ENCODE measurements at regions not wholly inside any gene's neighbourhood (a gene's known extent, or its start where the extent isn't known, plus 50 kb on each side); places are given as distances from the start of the nearest gene placed in this dataset.
"Not testable (repeated sequence)": the region's sequence is repeated elsewhere in the genome, so short reads cannot be mapped to it uniquely, and the experiment has no call there.

DNA sequence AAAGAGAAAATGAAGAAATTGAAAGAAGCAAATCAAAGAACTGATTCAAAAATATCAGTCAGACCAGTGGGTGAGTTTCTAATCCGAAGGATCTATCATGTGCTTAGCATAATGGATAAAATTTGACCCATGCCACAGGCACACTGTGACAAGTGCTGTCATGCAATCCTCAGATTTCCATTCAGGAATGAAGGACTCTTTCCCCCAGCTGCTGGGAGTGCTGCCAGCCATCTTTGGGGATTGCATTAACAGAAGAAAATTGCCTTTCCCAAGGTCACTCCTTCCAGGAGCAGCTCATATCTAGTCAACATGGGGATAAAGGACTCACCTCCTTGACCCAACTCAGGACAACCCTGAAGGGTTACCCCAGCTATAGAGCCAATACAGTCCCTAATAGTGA lies 316.7 kb upstream of the TBX18 start:
- DNase-seq (ENCODE audit: low read depth in 2 of 2), result no peak

DNA sequence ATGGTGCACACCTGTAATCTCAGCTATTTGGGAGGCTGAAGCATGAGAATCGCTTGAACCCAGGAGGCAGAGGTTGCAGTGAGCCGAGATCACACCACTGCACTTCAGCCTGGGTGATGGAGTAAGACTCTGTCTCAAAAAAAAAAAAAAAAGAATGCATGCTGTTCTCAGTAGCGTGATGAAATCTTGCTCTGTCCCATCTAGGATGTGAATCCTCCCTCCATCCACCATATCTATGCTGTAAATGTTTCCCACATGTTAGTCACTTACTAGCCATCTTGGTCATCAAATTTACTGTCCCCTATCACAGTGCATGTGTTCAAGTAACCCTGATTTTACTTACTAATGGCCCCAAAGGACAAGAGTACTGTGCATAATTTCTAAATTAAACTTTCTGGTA lies 315.4 kb upstream of the TBX18 start:
- DNase-seq (ENCODE audit: low read depth in 2 of 2), result no peak

DNA sequence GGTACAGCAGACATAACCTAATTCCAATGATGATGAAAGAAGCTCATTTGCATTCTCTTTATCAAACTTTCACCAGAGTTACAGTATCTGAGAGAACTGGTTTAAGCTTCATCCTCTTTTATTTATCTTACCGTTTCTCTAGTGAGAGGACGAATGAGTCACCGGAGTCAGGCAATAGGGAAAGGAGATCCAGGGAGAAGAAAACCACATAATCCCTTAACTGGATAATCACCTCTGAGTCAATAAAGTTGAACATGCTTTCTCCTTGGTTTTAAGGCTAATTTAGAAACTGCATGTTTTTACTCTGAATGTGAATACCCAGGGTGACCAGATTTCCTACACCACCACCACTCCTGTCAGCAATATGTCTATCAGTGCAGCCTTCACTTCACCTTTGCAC lies 313.7 kb upstream of the TBX18 start:
- no peak for DNase-seq (ENCODE audit: low read depth in 2 of 2)

GRCh38 chr6:85077098-85077497 lies 312.7 kb upstream of the TBX18 start:
- no peak for DNase-seq (ENCODE audit: low read depth in 2 of 2)

DNA sequence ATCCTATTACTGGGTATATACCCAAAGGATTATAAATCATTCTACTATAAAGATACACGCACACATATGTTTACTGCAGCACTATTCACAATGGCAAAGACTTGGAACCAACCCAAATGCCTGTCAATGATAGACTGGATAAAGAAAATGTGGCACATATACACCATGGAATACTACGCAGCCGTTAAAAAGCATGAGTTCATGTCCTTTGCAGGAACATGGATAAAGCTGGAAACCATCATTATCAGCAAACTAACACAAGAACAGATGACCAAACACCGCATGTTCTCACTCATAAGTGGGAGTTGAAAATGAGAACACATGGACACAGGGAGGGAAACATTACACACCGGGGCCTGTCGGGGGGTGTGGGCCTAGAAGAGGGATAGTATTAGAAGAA lies 307.4 kb upstream of the TBX18 start:
- not testable (repeated sequence) for DNase-seq (ENCODE audit: low read depth in 2 of 2)

- DNase-seq (ENCODE audit: low read depth in 2 of 2), result no peak
Measured at GRCh38 chr6:85069577-85069976, 305.2 kb upstream of the TBX18 start.

DNA sequence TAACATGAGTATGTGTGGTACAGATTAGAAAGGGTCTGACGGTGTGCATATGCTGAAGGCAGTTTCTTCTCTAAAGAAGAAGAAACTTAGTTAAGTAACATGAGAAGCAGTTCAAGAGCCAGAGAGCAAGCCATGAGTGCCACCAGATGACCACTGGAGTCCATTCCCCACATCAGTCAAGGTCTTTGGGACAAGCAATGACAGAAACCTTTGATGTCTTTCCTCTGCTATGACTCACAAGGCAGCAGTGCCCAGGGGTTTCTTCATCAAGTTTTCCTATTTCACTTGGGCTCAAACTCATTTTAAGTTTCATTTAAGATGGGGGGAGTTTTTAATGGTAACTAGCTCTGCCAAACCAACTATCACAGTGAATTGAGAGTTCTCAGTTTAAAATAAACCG lies 303.8 kb upstream of the TBX18 start:
- no peak for DNase-seq (ENCODE audit: low read depth in 2 of 2)

- DNase-seq (ENCODE audit: low read depth in 2 of 2), result no peak
Measured at GRCh38 chr6:85066266-85066665, 301.9 kb upstream of the TBX18 start.

GRCh38 chr6:85065831-85066230 lies 301.4 kb upstream of the TBX18 start:
- no peak for DNase-seq (ENCODE audit: low read depth in 2 of 2)

GRCh38 chr6:85063611-85064010 lies 299.2 kb upstream of the TBX18 start:
- DNase-seq (ENCODE audit: low read depth in 2 of 2), result no peak

GRCh38 chr6:85062884-85063283 lies 298.5 kb upstream of the TBX18 start:
- no peak for DNase-seq (ENCODE audit: low read depth in 2 of 2)

- DNase-seq (ENCODE audit: low read depth in 2 of 2), result no peak
Measured at GRCh38 chr6:85058806-85059205, 294.4 kb upstream of the TBX18 start.

GRCh38 chr6:85050149-85050548 lies 285.8 kb upstream of the TBX18 start:
- DNase-seq (ENCODE audit: low read depth in 2 of 2), result no peak

GRCh38 chr6:85049282-85049681 lies 284.9 kb upstream of the TBX18 start:
- DNase-seq (ENCODE audit: low read depth in 2 of 2), result no peak

- no peak for DNase-seq (ENCODE audit: low read depth in 2 of 2)
Measured at GRCh38 chr6:85047818-85048217, 283.4 kb upstream of the TBX18 start.

GRCh38 chr6:85045767-85046166 lies 281.4 kb upstream of the TBX18 start:
- not testable (repeated sequence) for DNase-seq (ENCODE audit: low read depth in 2 of 2)

GRCh38 chr6:85044361-85044760 lies 280.0 kb upstream of the TBX18 start:
- no peak for DNase-seq (ENCODE audit: low read depth in 2 of 2)

DNA sequence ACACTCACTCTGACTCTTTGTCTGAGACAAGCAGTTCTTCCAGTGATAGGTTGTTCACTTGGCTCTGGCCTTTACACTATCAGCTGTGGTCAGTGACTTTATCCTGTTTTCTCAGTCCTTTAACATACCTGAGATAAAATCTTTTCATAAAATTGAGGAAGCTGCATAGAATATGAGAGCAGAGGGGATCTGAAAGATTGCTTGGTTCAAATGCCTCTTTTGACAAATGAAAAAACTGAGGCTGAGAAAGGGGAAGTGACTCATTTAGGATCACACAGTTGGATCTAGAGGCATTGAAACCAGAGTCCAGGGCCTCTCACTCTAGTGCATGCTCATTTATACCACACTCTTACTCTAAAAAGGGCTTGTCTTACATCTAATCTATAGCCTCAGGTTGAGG lies 277.0 kb upstream of the TBX18 start:
- no peak for DNase-seq (ENCODE audit: low read depth in 2 of 2)

DNA sequence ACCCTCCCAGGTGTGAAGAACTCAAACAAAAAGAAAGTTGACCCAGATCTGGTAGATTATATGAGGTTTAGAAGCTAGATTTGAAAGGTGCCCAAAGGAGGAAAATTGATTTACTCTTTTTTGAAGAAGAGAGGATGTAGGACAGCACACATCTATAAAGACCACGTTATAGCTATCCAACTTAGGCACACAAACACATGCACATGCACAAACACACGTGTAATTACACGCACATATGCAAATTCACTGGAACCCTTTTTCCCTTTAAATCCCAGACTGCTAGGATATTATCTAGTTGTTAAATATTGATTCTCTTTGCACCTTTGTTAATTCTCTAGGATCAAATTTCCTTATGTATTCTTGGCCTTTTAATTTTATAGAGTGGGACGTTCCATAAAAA lies 272.8 kb upstream of the TBX18 start:
- DNase-seq (ENCODE audit: low read depth in 2 of 2), result no peak

DNA sequence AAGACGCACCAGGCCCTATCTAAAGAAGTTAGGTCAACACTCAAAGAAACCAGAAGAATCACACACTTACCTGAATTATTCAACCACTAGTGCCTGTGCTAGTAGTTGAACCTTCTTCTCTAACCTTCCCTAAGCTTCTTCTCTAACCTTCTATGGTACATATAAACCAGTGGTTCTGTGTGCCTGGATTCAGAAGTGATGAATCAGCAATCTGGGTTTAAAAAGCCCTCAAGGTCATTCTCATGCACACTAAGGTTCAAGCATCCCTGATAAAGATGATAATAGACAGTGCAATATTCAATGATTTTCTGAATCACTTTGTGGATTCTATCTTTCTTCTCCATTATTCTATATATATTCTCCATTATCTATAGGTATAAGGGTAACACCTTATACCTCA lies 271.4 kb upstream of the TBX18 start:
- DNase-seq (ENCODE audit: low read depth in 2 of 2), result no peak

DNA sequence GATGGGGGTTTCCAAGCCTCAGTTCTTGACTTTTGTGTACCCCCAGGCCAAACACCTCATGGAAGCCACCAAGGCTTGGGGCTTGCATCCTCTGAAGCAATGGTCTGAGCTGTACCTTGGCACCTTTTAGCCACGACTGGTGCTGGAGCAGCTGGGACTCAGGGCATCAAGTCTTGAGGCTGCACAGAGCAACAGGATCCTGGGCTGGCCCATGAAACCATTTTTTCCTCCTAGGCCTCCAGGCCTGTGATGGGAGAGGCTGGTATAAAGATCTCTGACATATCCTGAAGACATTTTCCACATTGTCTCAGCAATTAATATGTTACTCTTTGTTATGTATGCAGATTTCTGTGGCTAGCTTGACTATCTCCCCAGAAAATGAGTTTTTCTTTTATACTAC lies 269.1 kb upstream of the TBX18 start:
- no peak for DNase-seq (ENCODE audit: low read depth in 2 of 2)

GRCh38 chr6:85026021-85026420 lies 261.6 kb upstream of the TBX18 start:
- DNase-seq (ENCODE audit: low read depth in 2 of 2), result no peak

DNA sequence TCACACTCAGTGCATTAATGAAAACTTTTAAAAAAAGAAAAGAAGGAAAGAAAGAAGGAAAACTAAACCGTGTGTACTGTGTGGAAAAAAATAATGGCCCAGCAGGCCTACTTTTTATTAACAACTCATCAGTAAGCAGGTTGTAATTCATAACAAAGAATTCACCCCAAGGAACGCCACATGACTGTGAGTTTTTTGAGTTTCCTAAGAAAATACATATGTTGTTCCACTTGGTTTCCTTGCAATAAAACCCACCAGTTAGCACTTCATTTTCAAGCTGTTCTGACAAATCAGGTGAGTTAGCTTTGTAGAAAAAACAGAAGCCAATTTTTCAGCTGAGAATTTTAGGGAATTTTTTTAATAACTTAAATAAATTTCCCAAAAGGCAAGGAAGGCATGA lies 259.3 kb upstream of the TBX18 start:
- no peak for DNase-seq (ENCODE audit: low read depth in 2 of 2)

- no peak for DNase-seq (ENCODE audit: low read depth in 2 of 2)
Measured at GRCh38 chr6:85017352-85017751, 253.0 kb upstream of the TBX18 start.

- DNase-seq (ENCODE audit: low read depth in 2 of 2), result no peak
Measured at GRCh38 chr6:85016726-85017125, 252.3 kb upstream of the TBX18 start.

All from activated CD4-positive, alpha-beta T cell treated with anti-CD3 and anti-CD28 coated beads for 24 hours (primary cell).